ENCODE measurements at regions not wholly inside any gene's neighbourhood (a gene's known extent, or its start where the extent isn't known, plus 50 kb on each side); places are given as distances from the start of the nearest gene placed in this dataset.
A peak's percentile ranks its signal among the peaks of the same experiment; 100 is the strongest.
"Not testable (repeated sequence)": the region's sequence is repeated elsewhere in the genome, so short reads cannot be mapped to it uniquely, and the experiment has no call there.

DNA sequence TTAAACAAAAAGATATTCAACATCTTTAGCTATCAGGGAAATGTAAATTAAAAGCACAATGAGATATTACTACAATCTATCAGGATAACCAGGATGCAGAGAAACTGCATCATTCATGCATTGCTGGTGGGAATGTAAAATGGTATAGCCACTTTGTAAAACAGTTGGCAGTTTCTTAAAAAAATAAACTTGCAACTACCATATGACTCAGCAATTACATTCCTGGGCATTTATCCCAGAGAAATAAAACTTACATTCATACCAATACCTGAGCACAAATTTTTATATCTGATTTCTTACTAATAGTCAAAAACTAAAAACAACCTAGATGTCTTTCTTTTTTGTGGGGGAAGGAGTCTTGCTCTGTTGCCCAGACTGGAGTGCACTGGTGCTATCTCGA lies 190.3 kb upstream of the TAB2 start:
- DNase-seq (ENCODE audit: low read depth in 2 of 3, low spot score in 2 of 3): no peak

DNA sequence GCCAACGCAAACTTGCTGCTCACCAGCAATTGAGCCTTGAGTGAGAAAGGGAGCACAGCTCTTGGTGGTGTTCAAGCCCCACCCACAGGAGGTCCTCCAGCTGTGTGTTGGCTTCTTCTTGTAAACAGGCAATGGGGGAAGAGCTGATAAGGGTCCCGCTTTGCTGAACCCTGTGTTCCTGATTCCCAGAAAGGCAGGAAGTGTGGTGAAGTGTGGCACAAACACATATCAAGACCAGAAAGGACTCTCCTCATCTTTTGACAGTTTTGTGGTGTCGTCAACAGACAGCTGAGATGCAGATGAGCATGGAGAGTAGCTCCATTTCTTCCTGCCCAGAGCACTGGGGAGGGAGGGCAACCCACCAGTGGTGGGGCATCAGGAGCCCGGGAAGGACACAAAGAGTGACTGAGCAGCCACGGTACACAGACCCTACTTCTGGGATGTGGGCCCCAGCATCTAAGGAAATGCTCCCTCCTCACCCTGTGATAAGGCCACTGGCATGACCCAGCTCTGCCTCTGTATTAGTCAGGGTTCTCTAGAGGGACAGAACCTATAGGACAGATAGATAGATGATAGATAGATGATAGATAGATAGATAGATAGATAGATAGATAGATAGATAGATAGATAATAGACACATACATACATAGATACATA lies 188.9 kb upstream of the TAB2 start:
- DNase-seq (ENCODE audit: low read depth in 2 of 3, low spot score in 2 of 3): peak in 2 of 3 donors; percentile 66 to 79

DNA sequence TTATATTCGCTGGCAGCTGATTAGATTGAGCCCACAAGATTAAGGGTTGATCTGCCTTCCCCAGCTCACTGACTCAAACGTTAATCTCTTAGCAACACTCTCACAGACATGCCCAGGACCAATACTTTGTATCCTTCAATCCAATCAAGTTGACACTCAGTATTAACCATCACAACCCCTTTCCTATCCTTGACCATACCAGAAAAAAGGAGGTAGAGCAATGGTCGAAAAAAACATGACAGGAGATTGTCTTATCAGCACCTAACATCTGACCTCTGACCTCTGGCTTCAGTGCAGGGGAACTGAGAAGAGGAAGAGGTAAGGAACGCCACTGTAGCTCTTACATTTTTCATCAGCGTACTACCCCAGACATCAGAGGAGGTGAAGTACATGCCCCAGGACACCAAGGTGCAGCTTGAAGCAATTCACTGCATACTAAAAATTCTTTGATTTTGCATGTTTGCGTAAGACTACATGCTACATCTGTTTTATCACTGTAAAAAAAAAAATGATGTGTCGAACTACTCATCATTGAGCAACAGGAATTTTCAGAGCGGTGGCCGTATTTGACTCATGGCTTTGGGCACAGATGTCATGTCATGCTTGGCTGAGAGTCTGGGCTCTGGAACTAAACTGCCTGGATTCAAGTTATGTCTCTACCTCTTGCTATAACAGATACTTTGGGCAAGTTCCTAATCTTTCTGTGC lies 188.0 kb upstream of the TAB2 start:
- DNase-seq (ENCODE audit: low read depth in 2 of 3, low spot score in 2 of 3): peak in 1 of 3 donors; percentile 48

DNA sequence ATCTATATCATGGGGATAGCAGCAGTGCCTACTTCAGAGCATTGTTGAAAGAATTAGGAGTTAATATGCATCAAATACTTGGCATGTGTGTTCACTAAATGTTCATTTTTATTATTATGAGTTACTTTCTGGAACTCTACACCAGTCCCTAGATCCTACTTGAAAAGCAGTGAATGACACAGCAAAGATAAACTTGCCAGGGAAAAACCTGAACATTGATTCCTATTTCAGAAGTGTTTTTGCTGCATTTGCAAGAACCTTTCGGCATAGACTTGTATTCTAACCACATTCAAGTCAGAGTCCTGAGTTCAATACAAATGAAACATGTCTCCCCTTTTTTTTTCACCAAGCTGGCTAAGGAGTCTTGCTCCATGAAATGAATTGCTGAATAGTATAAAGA lies 187.4 kb upstream of the TAB2 start:
- no peak for DNase-seq (ENCODE audit: low read depth in 2 of 3, low spot score in 2 of 3)

DNA sequence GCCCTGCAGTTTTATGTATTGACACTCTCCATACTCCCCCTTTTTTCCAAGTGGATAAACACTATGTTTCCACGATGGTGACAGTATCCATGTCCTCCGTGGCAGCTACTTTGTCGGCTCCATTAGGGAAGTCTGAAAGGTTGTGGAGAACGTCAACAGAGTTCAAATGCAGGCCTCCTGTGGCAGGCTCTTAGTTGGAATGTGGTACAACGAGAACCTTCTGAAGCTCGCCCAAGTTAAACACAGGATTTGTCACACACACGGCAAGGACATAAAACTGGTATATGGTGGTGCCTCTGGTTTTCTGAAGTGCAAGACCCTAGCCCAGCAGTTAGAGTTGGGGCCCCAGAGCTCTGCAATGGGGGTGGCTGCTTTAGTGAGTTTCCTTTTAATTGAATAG lies 187.0 kb upstream of the TAB2 start:
- DNase-seq (ENCODE audit: low read depth in 2 of 3, low spot score in 2 of 3): no peak

DNA sequence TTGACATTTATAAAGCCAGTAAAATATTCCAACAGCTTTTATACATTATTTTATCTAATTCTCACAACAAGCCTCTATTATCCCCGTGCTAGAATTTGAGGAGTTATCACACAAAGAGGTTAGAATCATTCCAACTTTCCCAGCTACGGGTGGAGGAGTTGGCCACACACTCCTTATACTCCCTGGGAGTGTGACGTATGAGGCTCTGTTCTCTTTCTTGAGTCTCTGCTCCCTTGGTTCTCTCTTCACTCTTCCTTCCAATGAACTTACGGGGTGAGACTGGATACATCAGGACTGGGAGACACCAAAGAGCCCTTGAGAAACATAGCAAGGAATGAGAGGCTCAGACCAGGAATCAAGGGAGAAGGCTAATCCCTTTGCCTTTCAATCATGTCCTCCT lies 185.6 kb upstream of the TAB2 start:
- DNase-seq (ENCODE audit: low read depth in 2 of 3, low spot score in 2 of 3): no peak

DNA sequence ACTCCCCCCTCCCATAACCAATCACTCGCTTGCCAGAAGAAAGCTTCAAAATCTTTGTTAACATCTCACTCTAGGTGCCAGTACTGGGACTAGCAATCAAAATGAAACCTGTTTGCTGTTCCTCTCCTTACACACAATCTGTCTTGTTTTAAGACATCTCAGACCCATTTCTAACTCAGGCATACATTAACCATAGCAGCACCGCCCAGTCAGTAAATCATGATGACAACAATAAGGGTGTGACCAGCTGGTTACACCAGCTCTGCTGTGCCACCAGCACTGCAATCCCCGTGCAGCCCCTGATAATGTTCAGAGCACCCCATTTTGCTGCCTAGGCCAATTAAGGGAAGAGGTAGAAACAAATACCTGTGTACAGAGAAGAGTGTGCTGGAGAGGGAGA lies 185.2 kb upstream of the TAB2 start:
- peak in 1 of 3 donors; percentile 56 for DNase-seq (ENCODE audit: low read depth in 2 of 3, low spot score in 2 of 3)

DNA sequence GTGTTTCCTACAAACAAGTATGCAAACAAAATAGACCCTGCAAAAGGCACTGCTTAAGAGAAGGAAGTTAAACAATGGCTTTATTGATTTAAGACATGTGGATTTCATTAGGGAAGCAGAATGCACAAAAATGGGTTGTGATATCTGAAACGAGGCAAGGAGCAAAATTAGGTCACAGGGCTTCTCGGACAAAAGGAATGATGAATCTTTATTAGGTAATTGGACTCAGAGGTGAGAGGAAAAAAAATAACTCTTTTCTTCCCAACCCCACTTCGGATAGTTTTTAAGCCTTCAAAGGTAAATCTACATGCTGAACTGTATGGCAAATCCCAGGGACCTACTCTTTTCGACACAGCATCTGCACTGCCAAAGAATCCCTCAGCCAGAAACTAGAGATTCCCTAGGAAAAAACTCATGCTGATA lies 183.0 kb upstream of the TAB2 start:
- no peak for DNase-seq (ENCODE audit: low read depth in 2 of 3, low spot score in 2 of 3)

DNA sequence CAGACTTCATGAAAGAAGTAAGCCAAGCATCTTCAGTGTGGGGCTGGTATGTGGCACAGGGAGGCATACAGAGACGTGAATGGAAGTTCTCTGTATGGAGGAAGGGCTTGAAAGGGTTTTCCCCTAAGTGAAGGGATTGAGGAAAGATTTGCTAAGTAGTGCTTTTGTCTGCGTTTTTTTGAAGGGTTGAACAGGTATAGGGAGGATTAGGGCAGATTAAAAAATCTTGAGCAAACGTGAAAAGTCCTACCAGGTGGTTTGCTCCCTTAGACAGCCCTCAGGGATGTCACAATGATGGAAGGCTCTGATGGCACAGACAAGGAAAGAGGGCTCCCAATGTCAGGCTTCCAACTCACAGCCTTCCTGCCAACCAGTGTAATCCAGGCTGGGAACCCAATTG lies 181.7 kb upstream of the TAB2 start:
- DNase-seq (ENCODE audit: low read depth in 2 of 3, low spot score in 2 of 3): no peak

DNA sequence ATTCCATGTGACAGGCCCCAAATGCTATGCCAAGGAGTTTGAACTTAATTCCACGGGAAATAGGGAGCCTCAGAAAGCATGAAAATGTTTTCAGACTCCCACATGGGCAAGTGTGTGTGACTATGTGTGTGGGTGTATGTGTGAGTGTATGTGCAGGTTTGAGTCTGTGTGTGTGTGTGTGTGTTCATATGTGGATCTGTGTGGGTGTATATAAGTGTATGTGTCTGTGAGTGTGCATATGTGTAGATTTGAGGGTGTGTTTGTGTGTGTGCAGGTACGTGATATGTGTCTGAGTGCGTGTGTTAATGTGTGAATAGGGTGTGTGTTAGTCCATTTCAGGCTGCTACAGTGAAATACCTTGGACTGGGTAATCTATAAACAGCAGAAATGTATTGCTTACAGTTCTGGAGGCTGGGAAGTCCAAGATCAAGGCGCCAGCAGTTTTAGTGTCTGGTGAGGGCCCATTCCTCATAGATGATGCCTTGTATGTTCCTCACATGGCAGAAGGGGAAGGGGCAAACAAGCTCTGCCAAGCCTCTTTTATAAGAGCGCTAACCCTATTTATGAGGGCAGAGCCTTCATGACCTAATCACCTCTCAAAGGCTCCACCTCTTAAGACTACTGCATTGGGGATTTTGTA lies 181.1 kb upstream of the TAB2 start:
- DNase-seq (ENCODE audit: low read depth in 2 of 3, low spot score in 2 of 3): no peak

DNA sequence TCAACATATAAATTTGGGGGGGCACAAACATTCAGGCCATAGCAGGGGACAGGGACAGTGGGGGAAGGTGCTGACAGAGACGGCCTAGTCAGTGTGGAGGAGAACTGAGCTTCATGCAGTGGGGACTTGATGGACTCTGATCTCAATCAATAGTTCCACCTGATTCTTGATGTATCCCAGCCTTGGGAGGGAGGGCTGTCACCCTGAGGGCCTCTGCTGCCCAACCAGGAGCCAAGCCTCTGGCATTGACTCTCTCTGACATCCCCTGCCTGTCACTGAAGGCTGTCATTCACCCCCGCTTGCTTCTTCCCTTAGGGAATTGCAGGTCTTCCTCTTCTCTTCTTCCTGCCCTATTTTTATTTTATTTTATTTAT lies 180.6 kb upstream of the TAB2 start:
- no peak for DNase-seq (ENCODE audit: low read depth in 2 of 3, low spot score in 2 of 3)

DNA sequence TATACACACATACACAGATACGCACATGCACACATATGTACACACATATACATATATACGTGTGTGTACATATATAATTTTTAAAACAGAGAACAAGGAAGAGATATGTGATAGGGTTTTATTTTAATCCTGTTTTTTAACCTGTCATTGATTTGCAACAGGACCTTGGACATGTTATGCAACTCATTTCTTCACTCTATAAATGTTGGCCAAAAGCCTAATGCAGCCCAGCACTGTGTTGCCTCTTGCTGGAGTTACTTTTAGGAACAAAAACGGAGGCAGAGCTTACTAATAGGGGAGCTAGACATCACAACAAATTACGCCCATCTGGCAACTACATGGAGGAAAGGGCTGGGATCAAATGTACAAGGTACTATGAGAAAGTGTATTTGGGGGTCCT lies 179.9 kb upstream of the TAB2 start:
- no peak for DNase-seq (ENCODE audit: low read depth in 2 of 3, low spot score in 2 of 3)

DNA sequence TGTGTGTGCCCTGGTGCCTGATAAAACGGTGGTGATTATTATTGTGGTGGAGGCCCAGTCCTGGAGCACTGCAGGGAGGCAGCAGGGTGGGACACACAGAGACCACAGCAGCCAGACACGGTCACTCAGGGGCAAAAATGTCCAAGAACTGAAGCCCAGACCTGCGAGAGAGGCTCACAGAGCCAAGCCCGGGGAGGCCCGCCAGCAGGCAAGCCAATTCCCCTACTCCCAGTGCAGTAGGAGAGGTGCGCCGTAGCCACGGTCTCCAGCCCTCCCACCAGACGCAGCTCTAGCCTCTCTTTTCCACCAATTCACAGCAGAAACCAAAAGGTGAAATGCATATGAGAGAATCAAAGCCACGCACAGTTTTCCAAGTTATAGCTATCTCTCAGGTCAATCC lies 179.4 kb upstream of the TAB2 start:
- no peak for DNase-seq (ENCODE audit: low read depth in 2 of 3, low spot score in 2 of 3)

DNA sequence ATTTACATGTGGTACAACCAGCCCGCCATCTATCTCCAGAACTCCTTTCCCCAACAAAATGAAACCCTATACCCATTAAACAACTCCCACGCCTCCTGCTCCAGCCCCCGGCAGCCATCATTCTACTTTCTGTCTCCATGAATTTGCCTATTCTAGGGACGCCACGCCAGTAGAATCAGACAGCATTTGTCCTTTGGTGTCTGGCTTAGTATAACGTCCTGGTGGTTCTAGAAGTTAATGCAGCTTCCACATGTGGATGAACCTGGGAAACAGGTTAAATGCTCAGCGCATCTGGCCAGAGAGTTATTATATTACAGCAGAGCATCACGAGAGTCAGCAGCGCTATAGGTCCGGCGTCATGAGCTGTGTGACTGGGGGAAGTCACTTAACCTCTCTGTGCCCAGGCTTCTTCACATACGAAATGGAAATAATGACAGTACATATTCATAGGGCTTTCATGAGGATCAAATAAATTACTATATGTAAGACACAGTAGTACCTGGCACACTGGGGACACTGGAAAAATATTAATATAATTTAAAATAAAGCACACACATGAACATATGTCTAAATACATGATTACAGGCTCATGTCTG lies 178.7 kb upstream of the TAB2 start:
- no peak for DNase-seq (ENCODE audit: low read depth in 2 of 3, low spot score in 2 of 3)

DNA sequence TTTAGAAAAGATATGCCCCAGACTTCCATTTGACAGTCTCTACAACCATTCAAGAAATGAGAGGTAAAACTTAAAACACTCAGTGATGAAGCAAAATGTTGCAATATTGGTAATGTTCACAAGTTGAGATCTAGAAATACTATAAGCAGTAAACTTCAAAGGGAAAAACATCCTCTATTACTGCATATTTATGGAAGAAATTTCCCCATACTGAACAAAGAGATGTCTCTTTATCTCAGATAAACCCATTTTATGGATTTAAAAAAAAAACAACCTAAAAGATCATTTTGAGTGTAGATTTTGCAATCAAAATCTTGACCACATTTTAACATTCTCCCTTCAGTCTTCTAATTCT lies 177.8 kb upstream of the TAB2 start:
- no peak for DNase-seq (ENCODE audit: low read depth in 2 of 3, low spot score in 2 of 3)

DNA sequence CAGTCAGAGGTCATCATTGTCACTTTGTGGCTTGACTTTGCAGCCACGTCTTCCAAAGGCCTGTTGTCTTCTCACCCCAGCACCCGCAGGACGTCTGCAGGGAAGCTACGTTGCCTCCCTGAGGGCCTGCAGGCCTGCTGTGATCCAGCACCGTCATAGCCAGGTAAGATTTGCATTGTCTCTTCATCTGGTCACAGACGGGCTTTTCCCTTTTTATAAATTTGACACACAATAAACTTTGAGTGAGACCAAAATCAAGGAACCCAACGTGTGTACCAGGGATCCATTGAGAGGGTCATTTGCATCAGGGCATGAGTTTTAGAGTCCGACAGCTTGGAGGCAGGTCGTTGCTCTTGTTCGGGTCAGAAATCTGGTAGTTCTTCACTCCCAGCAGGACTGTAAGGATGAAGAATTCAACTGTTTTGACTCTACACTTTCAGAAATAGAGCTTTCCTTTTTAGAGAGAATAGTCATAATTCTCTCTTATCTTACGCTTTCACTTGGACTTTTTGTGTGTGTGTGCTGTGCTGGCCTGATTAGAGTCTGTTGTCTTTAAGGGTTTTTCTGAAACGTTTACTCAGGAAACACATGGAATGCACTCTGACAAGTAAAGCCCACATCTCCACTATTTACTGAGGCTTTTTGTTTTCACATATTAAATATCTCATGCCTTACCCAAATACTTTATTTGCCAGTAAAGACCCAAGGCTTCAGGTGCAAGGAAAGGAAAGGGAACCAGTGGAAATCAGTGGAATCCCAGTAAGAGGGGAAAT lies 177.2 kb upstream of the TAB2 start:
- DNase-seq (ENCODE audit: low read depth in 2 of 3, low spot score in 2 of 3): peak; percentile 44 to 96 (median 82)

DNA sequence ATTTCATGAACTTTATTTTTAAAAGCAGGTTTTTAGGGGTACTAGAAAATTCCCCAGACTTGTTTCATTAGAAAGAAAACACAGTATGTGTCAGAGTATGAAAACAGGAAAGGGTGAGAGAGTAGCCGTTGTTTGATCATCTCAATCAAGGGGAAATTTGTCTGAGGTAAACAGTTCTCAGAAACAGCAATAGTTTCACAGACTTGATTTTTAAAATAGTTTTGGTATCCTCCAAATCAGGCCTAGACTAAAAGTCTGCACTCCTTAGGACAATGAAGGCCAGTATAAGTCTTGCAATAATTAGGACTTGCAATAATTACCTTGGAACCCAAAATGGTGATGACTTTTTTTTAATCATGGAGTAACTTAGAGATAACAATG lies 176.6 kb upstream of the TAB2 start:
- DNase-seq (ENCODE audit: low read depth in 2 of 3, low spot score in 2 of 3): peak in 1 of 3 donors; percentile 48

DNA sequence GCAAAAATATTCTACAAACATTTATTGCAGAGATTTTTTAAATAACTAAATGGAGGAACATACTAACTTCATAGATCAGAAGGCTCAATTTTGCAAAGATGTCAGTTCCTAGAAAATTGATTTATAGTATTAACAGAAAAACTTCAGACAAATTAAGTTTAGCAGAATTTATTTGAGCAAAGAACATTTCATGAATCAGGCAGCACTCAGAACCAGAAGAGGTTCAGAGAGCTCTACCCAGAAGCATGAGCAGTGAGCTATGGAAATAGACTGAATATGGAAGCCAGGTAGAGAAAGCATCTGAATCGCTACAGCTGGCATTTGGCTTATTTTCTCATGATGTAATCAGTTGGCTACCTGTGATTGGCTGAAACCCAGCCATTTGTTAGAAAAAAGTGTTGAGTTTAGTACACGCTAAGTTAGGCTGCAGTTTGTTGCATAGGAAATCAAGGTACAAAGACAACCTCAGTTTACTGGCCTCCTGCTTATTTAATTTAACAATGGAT lies 174.5 kb upstream of the TAB2 start:
- no peak for DNase-seq (ENCODE audit: low read depth in 2 of 3, low spot score in 2 of 3)

DNA sequence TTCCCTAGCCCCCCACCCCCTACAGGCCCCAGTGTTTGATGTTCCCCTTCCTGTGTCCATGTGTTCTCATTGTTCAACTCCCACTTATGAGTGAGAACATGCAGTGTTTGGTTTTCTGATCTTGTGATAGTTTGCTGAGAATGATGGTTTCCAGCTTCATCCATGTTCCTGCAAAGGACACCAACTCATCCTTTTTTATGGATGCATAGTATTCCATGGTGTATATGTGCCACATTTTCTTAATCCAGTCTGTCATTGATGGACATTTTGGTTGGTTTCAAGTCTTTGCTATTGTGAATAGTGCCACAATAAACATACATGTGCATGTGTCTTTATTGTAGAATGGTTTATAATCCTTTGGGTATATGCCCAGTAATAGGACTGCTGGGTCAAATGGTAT lies 171.7 kb upstream of the TAB2 start:
- DNase-seq (ENCODE audit: low read depth in 2 of 3, low spot score in 2 of 3): not testable (repeated sequence)

DNA sequence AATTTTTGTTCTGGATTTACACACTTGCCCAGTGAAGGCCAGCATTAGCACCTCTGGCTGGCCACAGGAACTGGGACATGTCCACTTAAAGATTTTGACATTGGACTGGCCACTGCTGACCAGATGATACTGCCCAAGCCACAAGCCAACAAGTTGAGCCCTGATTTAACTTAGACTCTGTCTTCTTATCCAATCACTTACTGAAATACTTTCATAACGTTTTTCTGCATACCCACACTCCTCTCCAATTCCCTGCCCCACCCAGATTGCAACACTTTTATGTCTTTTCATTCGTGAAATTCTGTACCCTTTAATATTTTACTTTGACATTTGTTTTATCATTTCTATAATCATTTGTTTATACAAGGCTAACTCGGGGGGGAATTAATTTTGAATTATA lies 170.3 kb upstream of the TAB2 start:
- DNase-seq (ENCODE audit: low read depth in 2 of 3, low spot score in 2 of 3): no peak
